Right lobe of liver (tissue), 6 donors: ENCODE measurements at regions not wholly inside any gene's neighbourhood (a gene's known extent, or its start where the extent isn't known, plus 50 kb on each side); places are given as distances from the start of the nearest gene placed in this dataset.

Experiments
- ATAC-seq, 4 donors: fragments of 200-7000 bp; cut with Tn5 transposase; one replicate each; pipeline ENCODE4 v1.9.1; 2020; ENCODE audit warnings: mild to moderate bottlenecking in 4 of 4, moderate library complexity in 4 of 4
- DNase-seq, 3 donors: peaks; one replicate each; pipeline ENCODE4 v3.0.0-alpha.2; 2020
- H3K27ac ChIP-seq, 3 donors: fragments of 200-600 bp; one replicate each; pipeline ENCODE4 v1.8.0; 2022
- H3K27me3 ChIP-seq, 2 donors: fragments of 200-600 bp; one replicate each; pipeline ENCODE4 v1.8.0; 2022
- H3K36me3 ChIP-seq, 4 donors: fragments of 200-600 bp; sonication (generic) in 1 of 4; one replicate each; pipeline versions ENCODE4 v1.5.1 to v1.8.0; 2017 to 2022; ENCODE audit warnings: control low read depth in 1 of 4
- H3K4me1 ChIP-seq, 4 donors: fragments of 200-600 bp; sonication (generic) in 1 of 4; one replicate each; pipeline versions ENCODE4 v1.5.1 to v1.8.0; 2017 to 2022; ENCODE audit warnings: control low read depth in 1 of 4
- H3K4me3 ChIP-seq, 3 donors: fragments of 200-600 bp; one replicate each; pipeline ENCODE4 v1.8.0; 2022
- H3K9me3 ChIP-seq, 4 donors: fragments of 200-600 bp; sonication (generic) in 1 of 4; one replicate each; pipeline versions ENCODE4 v1.5.1 to v1.8.0; 2017 to 2022; ENCODE audit warnings: control low read depth in 1 of 4
- CTCF ChIP-seq, 4 donors: fragments of 200-600 bp in 3 of 4; fragments of 450-650 bp in 1 of 4; IDR thresholded peaks; one replicate each; pipeline versions ENCODE4 v1.5.1 to v1.8.0; 2016 to 2022; ENCODE audit warnings: antibody characterized with exemption in 4 of 4, mild to moderate bottlenecking in 2 of 4
- POLR2A ChIP-seq: fragments of 450-650 bp; IDR thresholded peaks from one replicate; pipeline ENCODE4 v1.6.1; 2017; ENCODE audit warnings: antibody characterized with exemption, mild to moderate bottlenecking
- WGBS: methylation state at CpG from one replicate; pipeline ENCODE4 v1.1.6; 2018; ENCODE audit warnings: low coverage, low lambda C conversion rate; ENCODE audit not compliant: insufficient coverage; ENCODE audit errors: missing lambda C conversion rate; 5-methylcytosine and 5-hydroxymethylcytosine counted together
- intact Hi-C, 2 donors: fragments of 100-400 bp; cut with DNase I; formaldehyde crosslinking; loops; one replicate each; pipeline versions ENCODE4 v1.11.2 to v1.14.1; 2022
- donor health status: DM: no; HTN: yes; CAD: no.
- donor health status: DM: no; HTN: no; CAD: no.
- donor health status: DM: no; HTN: no; CAD: no.
- donor health status: DM: no; HTN: yes; CAD: no.
- donor health status: DM: no; HTN: yes; CAD: no.

GRCh38 chr12:31201382-31201781, 124.6 kb downstream of the SINHCAF start:
- TF ChIP-seq CTCF (IDR thresholded peaks at IDR 0.05) (no peak), POLR2A (no peak)
- WGBS = 33% methylated on average over 1 of the region's 1 CpG
- Histone ChIP-seq H3K4me1 (no peaks in the 10 kb centered on the region), H3K36me3 (no peaks in the 10 kb centered on the region), H3K27ac (no peak overlapping the region), H3K4me3 (no peak overlapping the region), H3K27me3 (no peaks in the 10 kb centered on the region), H3K9me3 (no peaks in the 10 kb centered on the region)
- DNase-seq = no peak
- no peak for ATAC-seq
- intact Hi-C loops = no loop called here

GRCh38 chr12:31203261-31203660, 122.7 kb downstream of the SINHCAF start:
- DNase-seq = no peak
- Histone ChIP-seq H3K27me3 (no peaks in the 10 kb centered on the region), H3K36me3 (no peaks in the 10 kb centered on the region), H3K9me3 (no peaks in the 10 kb centered on the region), H3K4me3 (no peak overlapping the region), H3K4me1 (no peaks in the 10 kb centered on the region), H3K27ac (no peak overlapping the region)
- intact Hi-C loops = no loop called here
- no peak for ATAC-seq
- 69% methylated on average over 1 of the region's 1 CpG for WGBS
- TF ChIP-seq POLR2A = no peak
- no peak for TF ChIP-seq CTCF (IDR thresholded peaks at IDR 0.05)

- H3K4me1 ChIP-seq = no peaks in the 10 kb centered on the region
- TF ChIP-seq POLR2A (no peak), CTCF (IDR thresholded peaks at IDR 0.05) (no peak)
- no peaks in the 10 kb centered on the region for H3K27me3 ChIP-seq
- intact Hi-C loops = no loop called here
- no peak for DNase-seq
- H3K4me3 ChIP-seq = no peak overlapping the region
- no peaks in the 10 kb centered on the region for H3K36me3 ChIP-seq
- H3K9me3 ChIP-seq = no peaks in the 10 kb centered on the region
- peak in 1 of 4 donors; percentile 46 for ATAC-seq
- no peak overlapping the region for H3K27ac ChIP-seq
- WGBS = 40% methylated on average over 3 of the region's 3 CpGs
These were observed 120.9 kb downstream of the SINHCAF start for GRCh38 chr12:31205054-31205453.

GRCh38 chr12:31206038-31206670, 119.8 kb downstream of the SINHCAF start:
- no peak overlapping the region for H3K27ac ChIP-seq
- no peak for DNase-seq

More at GRCh38 chr12:31206038-31206670, 119.8 kb downstream of the SINHCAF start:
- peak in 1 of 4 donors; percentile 39 for ATAC-seq
- no peak overlapping the region for H3K4me3 ChIP-seq
- no peaks in the 10 kb centered on the region for H3K27me3 ChIP-seq
- H3K9me3 ChIP-seq = no peaks in the 10 kb centered on the region
- WGBS = 50% methylated on average over 4 of the region's 4 CpGs
- TF ChIP-seq POLR2A (no peak), CTCF (IDR thresholded peaks at IDR 0.05) (no peak)
- intact Hi-C loops = no loop called here
- no peaks in the 10 kb centered on the region for H3K4me1 ChIP-seq
- H3K36me3 ChIP-seq = no peaks in the 10 kb centered on the region
